Mesenchymal stem cell (in vitro differentiated cells and primary cell): ENCODE measurements at regions not wholly inside any gene's neighbourhood (a gene's known extent, or its start where the extent isn't known, plus 50 kb on each side); places are given as distances from the start of the nearest gene placed in this dataset.
A peak's percentile ranks its signal among the peaks of the same experiment; 100 is the strongest.

Experiments
- DNase-seq: peaks from one replicate; pipeline ENCODE4 v3.0.0-alpha.2; 2013
- H2AFZ ChIP-seq: one replicate; pipeline ENCODE4 v1.6.1; 2013; ENCODE audit warnings: low read depth, mild to moderate bottlenecking, control low read depth, inconsistent platforms, low read length, moderate library complexity
- H2AK5ac ChIP-seq: 2 replicates; pipeline ENCODE4 v1.6.1; 2013; ENCODE audit warnings: low read length, moderate library complexity, mild to moderate bottlenecking, inconsistent platforms; ENCODE audit not compliant: severe bottlenecking
- H2BK120ac ChIP-seq: one replicate; pipeline ENCODE4 v1.6.1; 2013; ENCODE audit warnings: low read depth, mild to moderate bottlenecking, inconsistent platforms, low read length, moderate library complexity
- H2BK12ac ChIP-seq, 2 experiments: one replicate each; pipeline ENCODE4 v1.6.1; 2013; ENCODE audit warnings: inconsistent platforms in 2 of 2, low read length in 2 of 2, mild to moderate bottlenecking in 2 of 2, moderate library complexity in 2 of 2, control low read depth in 1 of 2
- H2BK15ac ChIP-seq: one replicate; pipeline ENCODE4 v1.6.1; 2013; ENCODE audit warnings: mild to moderate bottlenecking, low read depth, inconsistent platforms; ENCODE audit not compliant: poor library complexity, severe bottlenecking
- H2BK5ac ChIP-seq: 2 replicates; pipeline ENCODE4 v1.6.1; 2013; ENCODE audit warnings: low read depth, mild to moderate bottlenecking, low read length, control low read depth, inconsistent platforms; ENCODE audit not compliant: poor library complexity, severe bottlenecking
- H3K14ac ChIP-seq, 2 experiments: one replicate each; pipeline ENCODE4 v1.6.1; 2013; ENCODE audit warnings: inconsistent platforms in 2 of 2, low read length in 2 of 2, control low read depth in 1 of 2, mild to moderate bottlenecking in 1 of 2, moderate library complexity in 1 of 2
- H3K18ac ChIP-seq, 2 experiments: one replicate each; pipeline ENCODE4 v1.6.1; 2013; ENCODE audit warnings: inconsistent platforms in 2 of 2, low read length in 2 of 2, control low read depth in 1 of 2, low read depth in 1 of 2, mild to moderate bottlenecking in 1 of 2
- H3K23ac ChIP-seq, 2 experiments: one replicate each; pipeline ENCODE4 v1.6.1; 2013; ENCODE audit warnings: inconsistent platforms in 2 of 2, low read length in 2 of 2, mild to moderate bottlenecking in 2 of 2, moderate library complexity in 2 of 2, control low read depth in 1 of 2
- H3K27ac ChIP-seq: 2 replicates; pipeline ENCODE4 v1.5.1; 2013; ENCODE audit warnings: mild to moderate bottlenecking, moderate library complexity, low read length, control low read depth, inconsistent platforms; ENCODE audit not compliant: poor library complexity, severe bottlenecking
- H3K27me3 ChIP-seq, 2 experiments: 2 replicates each; pipeline versions ENCODE4 v1.6.1 to v1.7.0; 2013; ENCODE audit warnings: low read length in 2 of 2, mild to moderate bottlenecking in 2 of 2, moderate library complexity in 2 of 2, control low read depth in 1 of 2, inconsistent platforms in 1 of 2; ENCODE audit not compliant: control insufficient read depth in 1 of 2, insufficient read depth in 1 of 2
- H3K36me3 ChIP-seq, 2 experiments: 2 replicates each; pipeline versions ENCODE4 v1.6.1 to v1.7.0; 2013; ENCODE audit warnings: low read length in 2 of 2, control low read depth in 1 of 2, inconsistent platforms in 1 of 2, low read depth in 1 of 2, mild to moderate bottlenecking in 1 of 2; ENCODE audit not compliant: insufficient read depth in 2 of 2, control insufficient read depth in 1 of 2
- H3K4ac ChIP-seq, 2 experiments: one replicate each; pipeline ENCODE4 v1.6.1; 2013; ENCODE audit warnings: inconsistent platforms in 2 of 2, low read length in 2 of 2, mild to moderate bottlenecking in 2 of 2, moderate library complexity in 2 of 2, control low read depth in 1 of 2, low read depth in 1 of 2
- H3K4me1 ChIP-seq: 2 replicates; pipeline ENCODE4 v1.6.1; 2013; ENCODE audit warnings: low read depth, low read length, control low read depth; ENCODE audit not compliant: control insufficient read depth, insufficient read depth
- H3K4me2 ChIP-seq: 2 replicates; pipeline ENCODE4 v1.6.1; 2013; ENCODE audit warnings: low read length, mild to moderate bottlenecking, inconsistent platforms; ENCODE audit not compliant: poor library complexity, severe bottlenecking
- H3K4me3 ChIP-seq, 2 experiments: 2 replicates each; pipeline versions ENCODE4 v1.5.1 to v1.7.0; 2013; ENCODE audit warnings: low read length in 2 of 2, mild to moderate bottlenecking in 2 of 2, control low read depth in 1 of 2, low read depth in 1 of 2; ENCODE audit not compliant: insufficient read depth in 1 of 2
- H3K79me1 ChIP-seq: replicated peaks from 2 replicates; pipeline ENCODE4 v1.6.1; 2013; ENCODE audit warnings: mild to moderate bottlenecking, control low read depth, low read length, inconsistent platforms; ENCODE audit not compliant: poor library complexity, severe bottlenecking
- H3K9ac ChIP-seq: 2 replicates; pipeline ENCODE4 v1.7.0; 2013; ENCODE audit warnings: mild to moderate bottlenecking, low read length, moderate library complexity
- H3K9me3 ChIP-seq: 2 replicates; pipeline ENCODE4 v1.7.0; 2013; ENCODE audit warnings: mild to moderate bottlenecking, low read length; ENCODE audit not compliant: control insufficient read depth
- H4K8ac ChIP-seq: one replicate; pipeline ENCODE4 v1.6.1; 2013; ENCODE audit warnings: inconsistent platforms, mild to moderate bottlenecking, low read length, moderate library complexity
- H4K91ac ChIP-seq: one replicate; pipeline ENCODE4 v1.6.1; 2013; ENCODE audit warnings: mild to moderate bottlenecking, low read length, inconsistent platforms
- WGBS: methylation state at CpG from one replicate; pipeline ENCODE4 v1.1.7; 2013; ENCODE audit warnings: mixed read lengths; 5-methylcytosine and 5-hydroxymethylcytosine counted together

DNA sequence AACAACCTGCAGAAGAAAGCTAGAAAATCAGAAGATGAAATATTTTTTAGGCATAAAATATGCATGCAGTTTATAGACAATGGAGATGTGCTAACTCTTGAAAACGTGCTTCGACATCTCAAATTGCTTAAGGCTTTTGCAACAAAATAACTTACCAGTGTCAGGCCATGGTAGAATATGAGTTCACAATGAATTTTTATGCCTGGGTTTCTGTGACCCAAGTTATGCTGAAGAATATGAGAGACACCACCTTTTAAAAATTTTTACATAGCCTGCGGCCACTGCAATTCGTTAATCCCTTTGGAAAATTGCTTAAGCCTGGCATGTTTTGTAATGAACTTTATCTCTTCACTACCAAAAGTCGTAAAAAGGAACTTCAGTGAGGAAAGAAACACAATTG is 170.1 kb upstream of the AKR1E2 start:
- H4K91ac ChIP-seq: no peak overlapping the region
- 96% methylated on average over 3 of the region's 5 CpGs for WGBS
- no peak overlapping the region for H3K4me3 ChIP-seq
- no peak overlapping the region for H3K4ac ChIP-seq
- H2AFZ ChIP-seq: no peak overlapping the region
- no peak overlapping the region for H3K4me2 ChIP-seq
- H3K79me1 ChIP-seq: peaks cover 2% of the 10 kb centered on the region
- no peaks in the 10 kb centered on the region for H3K9me3 ChIP-seq
- H2BK12ac ChIP-seq: no peak overlapping the region
- H4K8ac ChIP-seq: no peak overlapping the region
- peak overlapping the region; percentile 37 for H3K9ac ChIP-seq
- no peak overlapping the region for H3K18ac ChIP-seq
- no peak overlapping the region for H2AK5ac ChIP-seq
- no peaks in the 10 kb centered on the region for H3K27me3 ChIP-seq
- no peak overlapping the region for H3K27ac ChIP-seq
- H3K36me3 ChIP-seq: no peaks in the 10 kb centered on the region
- no peak overlapping the region for H2BK5ac ChIP-seq
- H3K14ac ChIP-seq: no peak overlapping the region
- no peak overlapping the region for H3K23ac ChIP-seq
- H2BK15ac ChIP-seq: no peak overlapping the region
- DNase-seq: no peak
- H2BK120ac ChIP-seq: no peak overlapping the region
- no peaks in the 10 kb centered on the region for H3K4me1 ChIP-seq

- H3K4me2 ChIP-seq: no peak overlapping the region
- H3K4me1 ChIP-seq: peaks cover 2% of the 10 kb centered on the region
- H2BK15ac ChIP-seq: peak overlapping the region; percentile 80
- H3K14ac ChIP-seq: no peak overlapping the region
- no peak overlapping the region for H2BK120ac ChIP-seq
- H3K27ac ChIP-seq: no peak overlapping the region
- WGBS: 94% methylated on average over 3 of the region's 3 CpGs
- H4K8ac ChIP-seq: peak overlapping the region; percentile 61
- H3K23ac ChIP-seq: no peak overlapping the region
- no peak for DNase-seq
- no peak overlapping the region for H2BK5ac ChIP-seq
- no peak overlapping the region for H2AFZ ChIP-seq
- no peak overlapping the region for H3K9ac ChIP-seq
- no peak overlapping the region for H3K4ac ChIP-seq
- peak overlapping the region; percentile 40 to 84 for H3K18ac ChIP-seq
- H2BK12ac ChIP-seq: peak overlapping the region; percentile 80 to 99
- H3K9me3 ChIP-seq: no peaks in the 10 kb centered on the region
- H3K79me1 ChIP-seq: peaks cover 2% of the 10 kb centered on the region
- no peaks in the 10 kb centered on the region for H3K27me3 ChIP-seq
- no peaks in the 10 kb centered on the region for H3K36me3 ChIP-seq
- no peak overlapping the region for H3K4me3 ChIP-seq
- H4K91ac ChIP-seq: peak overlapping the region; percentile 93
- peak overlapping the region; percentile 50 for H2AK5ac ChIP-seq
Observed at GRCh38 chr10:4655406-4655805, 170.6 kb upstream of the AKR1E2 start.

DNA sequence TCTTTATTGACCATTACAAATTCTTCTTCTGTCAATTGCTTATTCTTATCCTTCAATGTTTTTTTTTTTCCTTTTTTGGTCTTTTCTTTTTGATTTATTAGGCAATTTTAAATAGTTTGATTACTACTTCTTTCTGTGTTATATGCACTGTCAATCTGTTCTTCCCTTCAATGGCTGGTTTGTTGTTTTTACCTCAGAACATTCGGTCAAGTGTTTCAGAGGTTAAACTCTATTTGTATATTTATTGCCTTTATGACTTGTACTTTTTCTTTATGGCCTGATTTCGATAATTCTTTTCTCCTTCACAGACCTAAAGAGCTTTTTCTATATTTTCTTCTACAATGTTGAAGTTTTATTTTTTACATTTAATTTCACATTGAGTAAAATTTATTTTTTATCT is 171.5 kb upstream of the AKR1E2 start:
- Histone ChIP-seq H4K91ac (no peak overlapping the region), H3K9ac (no peak overlapping the region), H3K23ac (no peak overlapping the region), H3K18ac (no peak overlapping the region), H3K14ac (no peak overlapping the region), H3K79me1 (peaks cover 2% of the 10 kb centered on the region), H2BK15ac (no peak overlapping the region), H3K9me3 (no peaks in the 10 kb centered on the region), H3K4me2 (no peak overlapping the region), H3K27ac (no peak overlapping the region), H2AK5ac (no peak overlapping the region), H3K36me3 (no peaks in the 10 kb centered on the region), H2BK5ac (no peak overlapping the region), H3K27me3 (no peaks in the 10 kb centered on the region), H2BK12ac (no peak overlapping the region), H2AFZ (no peak overlapping the region), H3K4ac (no peak overlapping the region), H3K4me1 (peaks cover 2% of the 10 kb centered on the region), H4K8ac (no peak overlapping the region), H2BK120ac (no peak overlapping the region), H3K4me3 (no peak overlapping the region)
- WGBS: no CpG with 5 or more reads among the region's 2 CpGs
- DNase-seq: no peak

DNA sequence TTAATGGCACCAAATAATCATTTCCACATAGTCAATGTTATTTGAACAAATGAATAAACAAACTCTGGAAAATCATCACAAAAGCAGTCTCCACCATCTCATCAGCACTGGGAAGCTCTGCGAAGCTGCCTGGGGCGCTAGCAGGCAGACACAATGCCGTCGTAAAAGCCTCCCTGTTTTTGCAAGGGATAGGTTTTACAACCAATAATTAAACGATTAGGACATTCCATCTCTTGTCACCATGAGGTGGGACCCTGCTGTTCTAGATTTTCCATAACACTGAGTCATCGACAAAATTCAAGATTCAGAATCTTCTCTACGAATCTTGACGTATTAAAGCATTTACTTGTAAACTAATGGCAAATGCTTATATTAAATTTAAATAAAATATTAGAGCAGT is 172.8 kb upstream of the AKR1E2 start:
- no peak overlapping the region for H2BK12ac ChIP-seq

More for the DNA sequence above, 172.8 kb upstream of the AKR1E2 start:
- Histone ChIP-seq H3K18ac (no peak overlapping the region), H3K79me1 (no peaks in the 10 kb centered on the region), H3K4me2 (no peak overlapping the region), H2BK5ac (no peak overlapping the region), H3K9me3 (no peaks in the 10 kb centered on the region), H2BK15ac (no peak overlapping the region), H3K4me3 (no peak overlapping the region), H3K9ac (no peak overlapping the region), H2AFZ (no peak overlapping the region), H4K91ac (no peak overlapping the region), H2BK120ac (no peak overlapping the region), H4K8ac (no peak overlapping the region), H3K27me3 (no peaks in the 10 kb centered on the region), H3K23ac (no peak overlapping the region), H3K14ac (no peak overlapping the region), H2AK5ac (no peak overlapping the region), H3K36me3 (no peaks in the 10 kb centered on the region), H3K4me1 (peaks cover 3% of the 10 kb centered on the region), H3K4ac (no peak overlapping the region), H3K27ac (no peak overlapping the region)
- 59% methylated on average over 6 of the region's 8 CpGs for WGBS
- no peak for DNase-seq
